GM12878 (cell line): ENCODE measurements at regions not wholly inside any gene's neighbourhood (a gene's known extent, or its start where the extent isn't known, plus 50 kb on each side); places are given as distances from the start of the nearest gene placed in this dataset.

Source experiments
- ATAC-seq: fragments of 200-7000 bp; cut with Tn5 transposase; 3 replicates; pipeline ENCODE4 v1.9.1; 2020; ENCODE audit warnings: mild to moderate bottlenecking, moderate library complexity
- BruUV-seq: library from RNA; stranded (reverse); fragments of 400-500 nt; replicated peaks from 2 replicates; lab custom pipeline; 2021; lab: Mats Ljungman, UMichigan
- CTCF ChIA-PET: fragments of 300-600 bp; sonication (Branson Sonifier 250); formaldehyde crosslinking; extraction: SDS; loops from one replicate; lab custom pipeline; 2021; ENCODE audit warnings: inconsistent platforms; lab: Yijun Ruan, JAX
- POLR2A ChIA-PET: fragments of 350-600 bp; formaldehyde crosslinking; extraction: SDS; loops from one replicate; lab custom pipeline; 2021; ENCODE audit warnings: inconsistent platforms; lab: Charles Lee
- RAD21 ChIA-PET: fragments of 300-600 bp; sonication (Branson Sonifier 250); formaldehyde crosslinking; loops from one replicate; lab custom pipeline; 2023; ENCODE audit warnings: antibody characterized with exemption; ENCODE audit not compliant: unreplicated experiment; lab: Charles Lee
- SMC1A ChIA-PET: fragments of 300-600 bp; sonication (Branson Sonifier 250); formaldehyde crosslinking; loops from one replicate; lab custom pipeline; 2023; ENCODE audit not compliant: unreplicated experiment, uncharacterized antibody; lab: Charles Lee
- DNase-seq: peaks from one replicate; pipeline ENCODE4 v3.0.0-alpha.2; 2011; ENCODE audit warnings: low read depth, low spot score
- FAIRE-seq: peaks from 3 replicates; lab custom pipeline; 2011; peaks lifted over from hg19 to GRCh38; lab: Jason Lieb, UNC
- H2AFZ ChIP-seq: 2 replicates; pipeline ENCODE4 v1.6.0; 2011; ENCODE audit warnings: low read depth, low read length, control low read depth; ENCODE audit not compliant: control insufficient read depth
- H3K27ac ChIP-seq: 2 replicates; pipeline ENCODE4 v1.5.1; 2011; ENCODE audit warnings: control low read depth; ENCODE audit not compliant: control insufficient read depth, insufficient read depth
- H3K27me3 ChIP-seq, 2 experiments: replicated peaks in 1 of 2; 2 replicates each; pipeline versions ENCODE4 v1.6.0 to v1.6.1; 2011; ENCODE audit warnings: low read length in 1 of 2; ENCODE audit not compliant: control insufficient read depth in 2 of 2, insufficient read depth in 2 of 2
- H3K36me3 ChIP-seq, 2 experiments: 2 replicates each; pipeline ENCODE4 v1.5.1; 2011; ENCODE audit warnings: low read length in 1 of 2; ENCODE audit not compliant: control insufficient read depth in 2 of 2, insufficient read depth in 2 of 2
- H3K4me1 ChIP-seq: 2 replicates; pipeline ENCODE4 v1.6.1; 2011; ENCODE audit warnings: mild to moderate bottlenecking, low read length, moderate library complexity, mixed read lengths; ENCODE audit not compliant: control insufficient read depth, insufficient read depth
- H3K4me2 ChIP-seq: 2 replicates; pipeline ENCODE4 v1.6.0; 2011; ENCODE audit warnings: control low read depth; ENCODE audit not compliant: control insufficient read depth, insufficient read depth
- H3K4me3 ChIP-seq: fragments of 200-600 bp; sonication (generic); 2 replicates; pipeline ENCODE4 v1.5.1; 2016
- H3K79me2 ChIP-seq: 2 replicates; pipeline ENCODE4 v1.6.0; 2011; ENCODE audit warnings: low read length; ENCODE audit not compliant: control insufficient read depth, insufficient read depth
- H3K9ac ChIP-seq: 2 replicates; pipeline ENCODE4 v1.8.0; 2011; ENCODE audit warnings: low read length, control low read depth, mixed read lengths; ENCODE audit not compliant: control insufficient read depth, insufficient read depth
- H3K9me3 ChIP-seq: replicated peaks from 3 replicates; pipeline ENCODE4 v1.5.1; 2011; ENCODE audit warnings: mild to moderate bottlenecking, low read length; ENCODE audit not compliant: control insufficient read depth, insufficient read depth
- H4K20me1 ChIP-seq: 2 replicates; pipeline ENCODE4 v1.6.0; 2011; ENCODE audit not compliant: control insufficient read depth, insufficient read depth
- ATF2 ChIP-seq: IDR thresholded peaks from 2 replicates; pipeline ENCODE4 v1.6.1; 2012; ENCODE audit warnings: low read length, inconsistent platforms
- CHD2 ChIP-seq: IDR thresholded peaks from 2 replicates; pipeline ENCODE4 v1.6.1; 2011; ENCODE audit warnings: low read depth, low read length, improper control_type of control experiment, borderline replicate concordance
- ZNF384 ChIP-seq: IDR thresholded peaks from 2 replicates; pipeline ENCODE4 v1.6.1; 2012; ENCODE audit warnings: low read depth, mild to moderate bottlenecking, low read length, improper control_type of control experiment, borderline replicate concordance
- WGBS: methylation state at CpG from one replicate; pipeline ENCODE4 v1.1.6; 2016; ENCODE audit warnings: low lambda C conversion rate; ENCODE audit not compliant: insufficient replicate concordance, insufficient coverage; ENCODE audit errors: missing lambda C conversion rate; 5-methylcytosine and 5-hydroxymethylcytosine counted together
- in situ Hi-C: fragments of 300-500 bp; cut with MboI; formaldehyde crosslinking; loops from 9 replicates; pipeline ENCODE4 v1.14.3; 2018; ENCODE audit warnings: mixed read lengths
- intact Hi-C: fragments of 100-400 bp; cut with micrococcal nuclease; formaldehyde crosslinking; loops from one replicate; pipeline ENCODE4 v1.14.2; 2022; ENCODE audit not compliant: unreplicated experiment

GRCh38 chr7:52189153-52189778 lies 846.2 kb upstream of the POM121L12 start:
- in situ Hi-C loops: no loop called here
- no peak for DNase-seq

More at GRCh38 chr7:52189153-52189778, 846.2 kb upstream of the POM121L12 start:
- TF ChIP-seq ATF2 (no peak), CHD2 (no peak), ZNF384 (no peak)
- CTCF ChIA-PET: no interaction called here
- H3K27me3 ChIP-seq: no peaks in the 10 kb centered on the region
- H3K9me3 ChIP-seq: no peaks in the 10 kb centered on the region; the same call in 2 of the 3 replicates
- BruUV-seq: no TSS peak
- H3K4me2 ChIP-seq: no peak overlapping the region
- WGBS: 37% methylated on average over 2 of the region's 2 CpGs
- POLR2A ChIA-PET: no interaction called here
- no peak overlapping the region for H3K27ac ChIP-seq
- FAIRE-seq: no peak
- no peaks in the 10 kb centered on the region for H3K36me3 ChIP-seq
- no peaks in the 10 kb centered on the region for H3K79me2 ChIP-seq
- no peak overlapping the region for H2AFZ ChIP-seq
- H3K4me1 ChIP-seq: no peaks in the 10 kb centered on the region
- H3K9ac ChIP-seq: no peak overlapping the region
- intact Hi-C loops: no loop called here
- SMC1A ChIA-PET: no interaction called here
- RAD21 ChIA-PET: no interaction called here
- no peaks in the 10 kb centered on the region for H4K20me1 ChIP-seq
- no peak overlapping the region for H3K4me3 ChIP-seq
- no peak for ATAC-seq
